KMS-11 (cell line): ENCODE measurements at regions not wholly inside any gene's neighbourhood (a gene's known extent, or its start where the extent isn't known, plus 50 kb on each side); places are given as distances from the start of the nearest gene placed in this dataset.

Experiments used
- H2AFZ ChIP-seq: fragments of 200-600 bp; sonication (generic); 2 replicates; pipeline ENCODE4 v1.6.1; 2016; ENCODE audit warnings: antibody characterized with exemption, mixed run types, low read depth
- H3K27ac ChIP-seq: fragments of 200-600 bp; sonication (generic); 2 replicates; pipeline ENCODE4 v1.6.1; 2016; ENCODE audit warnings: mild to moderate bottlenecking, mixed run types
- H3K27me3 ChIP-seq: fragments of 200-600 bp; sonication (generic); 2 replicates; pipeline ENCODE4 v1.6.1; 2017; ENCODE audit warnings: mild to moderate bottlenecking, low read depth, mixed run types, moderate library complexity; ENCODE audit not compliant: insufficient read depth
- H3K36me3 ChIP-seq: fragments of 200-600 bp; sonication (generic); 2 replicates; pipeline ENCODE4 v1.6.1; 2017; ENCODE audit warnings: mild to moderate bottlenecking, mixed run types; ENCODE audit not compliant: insufficient read depth
- H3K4me1 ChIP-seq: fragments of 200-600 bp; sonication (generic); 2 replicates; pipeline ENCODE4 v1.6.1; 2016; ENCODE audit warnings: mild to moderate bottlenecking, low read depth, mixed run types; ENCODE audit not compliant: poor library complexity, severe bottlenecking
- H3K4me2 ChIP-seq: fragments of 200-600 bp; sonication (generic); 2 replicates; pipeline ENCODE4 v1.7.0; 2016; ENCODE audit warnings: mild to moderate bottlenecking, mixed run types
- H3K4me3 ChIP-seq: fragments of 200-600 bp; sonication (generic); IDR thresholded peaks from 2 replicates; pipeline ENCODE4 v1.6.1; 2017; ENCODE audit warnings: low read depth, low read length, mixed read lengths; ENCODE audit not compliant: insufficient read depth
- H3K79me2 ChIP-seq: fragments of 200-600 bp; sonication (generic); 2 replicates; pipeline ENCODE4 v1.6.1; 2016; ENCODE audit warnings: low read depth, mixed run types; ENCODE audit not compliant: insufficient read depth
- H3K9ac ChIP-seq: fragments of 200-600 bp; sonication (generic); 2 replicates; pipeline ENCODE4 v1.6.1; 2016; ENCODE audit warnings: mild to moderate bottlenecking, mixed run types
- H4K20me1 ChIP-seq: fragments of 200-600 bp; sonication (generic); 2 replicates; pipeline ENCODE4 v1.6.1; 2016; ENCODE audit warnings: mild to moderate bottlenecking, mixed run types; ENCODE audit not compliant: insufficient read depth
- CTCF ChIP-seq: fragments of 200-600 bp; sonication (generic); conservative IDR thresholded peaks from 2 replicates; pipeline ENCODE4 v1.6.1; 2017; ENCODE audit warnings: low read depth, mild to moderate bottlenecking, antibody characterized with exemption, low read length, moderate library complexity, mixed read lengths

GRCh38 chr7:110139056-110139455 is 951.9 kb upstream of the LRRN3 start:
- no peaks in the 10 kb centered on the region for H3K36me3 ChIP-seq
- H2AFZ ChIP-seq, result no peak overlapping the region
- H3K27me3 ChIP-seq, result no peaks in the 10 kb centered on the region
- H4K20me1 ChIP-seq, result no peaks in the 10 kb centered on the region
- H3K9ac ChIP-seq, result no peak overlapping the region
- no peaks in the 10 kb centered on the region for H3K4me1 ChIP-seq
- H3K79me2 ChIP-seq, result no peaks in the 10 kb centered on the region
- no peak overlapping the region for H3K4me3 ChIP-seq
- no peak overlapping the region for H3K4me2 ChIP-seq
- TF ChIP-seq CTCF, result no peak
- H3K27ac ChIP-seq, result no peak overlapping the region

- no peaks in the 10 kb centered on the region for H3K36me3 ChIP-seq
Observed at GRCh38 chr7:110142939-110143526, 947.9 kb upstream of the LRRN3 start.

GRCh38 chr7:110144599-110144998 is 946.3 kb upstream of the LRRN3 start:
- no peak overlapping the region for H3K4me3 ChIP-seq
- H3K79me2 ChIP-seq, result no peaks in the 10 kb centered on the region
- no peak for TF ChIP-seq CTCF
- no peaks in the 10 kb centered on the region for H3K27me3 ChIP-seq
- H3K4me1 ChIP-seq, result no peaks in the 10 kb centered on the region
- H3K36me3 ChIP-seq, result no peaks in the 10 kb centered on the region
- no peak overlapping the region for H3K9ac ChIP-seq
- no peak overlapping the region for H2AFZ ChIP-seq
- H3K4me2 ChIP-seq, result no peak overlapping the region
- no peaks in the 10 kb centered on the region for H4K20me1 ChIP-seq
- no peak overlapping the region for H3K27ac ChIP-seq

More at GRCh38 chr7:110142939-110143526, 947.9 kb upstream of the LRRN3 start:
- Histone ChIP-seq H2AFZ (no peak overlapping the region), H3K9ac (no peak overlapping the region), H4K20me1 (no peaks in the 10 kb centered on the region), H3K4me3 (no peak overlapping the region), H3K79me2 (no peaks in the 10 kb centered on the region), H3K27ac (no peak overlapping the region), H3K4me1 (no peaks in the 10 kb centered on the region), H3K4me2 (no peak overlapping the region), H3K27me3 (no peaks in the 10 kb centered on the region)
- no peak for TF ChIP-seq CTCF

- H3K4me2 ChIP-seq, result no peak overlapping the region
- H3K4me1 ChIP-seq, result no peaks in the 10 kb centered on the region
- TF ChIP-seq CTCF, result no peak
- no peaks in the 10 kb centered on the region for H3K27me3 ChIP-seq
- H3K9ac ChIP-seq, result no peak overlapping the region
- H3K79me2 ChIP-seq, result no peaks in the 10 kb centered on the region
- H4K20me1 ChIP-seq, result no peaks in the 10 kb centered on the region
- H3K36me3 ChIP-seq, result no peaks in the 10 kb centered on the region
- H3K27ac ChIP-seq, result no peak overlapping the region
- no peak overlapping the region for H3K4me3 ChIP-seq
- H2AFZ ChIP-seq, result no peak overlapping the region
Observed at GRCh38 chr7:110148054-110148453, 942.9 kb upstream of the LRRN3 start.
